ENCODE measurements at regions not wholly inside any gene's neighbourhood (a gene's known extent, or its start where the extent isn't known, plus 50 kb on each side); places are given as distances from the start of the nearest gene placed in this dataset.

DNA sequence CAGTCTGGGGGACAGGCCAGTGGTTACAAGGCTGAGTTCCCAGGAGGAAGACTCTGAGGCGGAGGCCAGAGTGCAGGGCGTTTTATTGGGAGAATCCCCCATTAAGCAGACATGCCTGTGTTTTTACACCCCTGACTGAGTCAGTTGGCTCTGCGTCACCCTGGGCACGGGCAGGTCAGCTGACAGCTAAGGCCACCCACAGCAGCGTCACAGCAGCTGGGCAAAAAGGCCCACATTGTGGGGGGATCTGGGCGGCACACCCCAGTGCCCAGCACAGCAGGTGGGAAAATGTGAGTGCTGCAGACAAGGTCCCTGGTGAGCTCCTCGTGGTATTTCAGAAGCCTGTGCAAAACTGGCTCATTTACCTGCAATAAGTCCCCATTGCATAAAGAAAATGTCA, 184.7 kb downstream of the AACS start:
- no peaks in the 10 kb centered on the region for H3F3A ChIP-seq (replicated peaks; ENCODE audit: low read depth)
- H3K4me1 ChIP-seq (ENCODE audit: insufficient read depth): peaks cover 24% of the 10 kb centered on the region
- no peak overlapping the region for H3K27ac ChIP-seq (ENCODE audit: low read depth)
- DNase-seq (ENCODE audit: low spot score) (no peak), ATAC-seq (no peak)
- H3K27me3 ChIP-seq (ENCODE audit: insufficient read depth): no peaks in the 10 kb centered on the region
- H3K27ac Mint-ChIP-seq: no peak overlapping the region
- H3K79me2 ChIP-seq (replicated peaks; ENCODE audit: insufficient read depth): peaks cover 59% of the 10 kb centered on the region
- H2AFZ ChIP-seq: no peak overlapping the region
- H3K4me2 ChIP-seq: no peak overlapping the region
- no peaks in the 10 kb centered on the region for H3K9me3 Mint-ChIP-seq
- no peak overlapping the region for H3K4me3 Mint-ChIP-seq
- TF ChIP-seq STAT1 (IDR thresholded peaks at IDR 0.05; ENCODE audit: unreplicated experiment) (no peak), JUNB (IDR thresholded peaks at IDR 0.05; ENCODE audit: unreplicated experiment) (no peak), POLR2AphosphoS5 (IDR thresholded peaks at IDR 0.05; ENCODE audit: low read depth) (no peak), CREB1 (CRISPR knock-in tag; IDR thresholded peaks at IDR 0.05; ENCODE audit: low read depth) (no peak), EZH2 (IDR thresholded peaks at IDR 0.05; ENCODE audit: low read depth, unreplicated experiment) (no peak), EZH2phosphoT487 (IDR thresholded peaks at IDR 0.05; ENCODE audit: unreplicated experiment) (no peak), ETS1 (IDR thresholded peaks at IDR 0.05) (no peak), NANOG (IDR thresholded peaks at IDR 0.05; ENCODE audit: borderline replicate concordance) (no peak), CTCF (conservative IDR thresholded peaks at IDR 0.05; ENCODE audit: low read depth in 2 of 2) (no peak), ZNF331 (CRISPR knock-in tag; IDR thresholded peaks at IDR 0.05; ENCODE audit: low read depth) (no peak), ZNF462 (CRISPR knock-in tag; IDR thresholded peaks at IDR 0.05) (no peak), ZNF114 (CRISPR knock-in tag; IDR thresholded peaks at IDR 0.05) (no peak), REST (IDR thresholded peaks at IDR 0.05; ENCODE audit: unreplicated experiment) (no peak)
- peaks cover 15% of the 10 kb centered on the region; the same call in 1 of the 2 replicates for H4K20me1 ChIP-seq (replicated peaks; ENCODE audit: insufficient read depth)
- H3K27me3 Mint-ChIP-seq (ENCODE audit: insufficient read depth, low read depth, poor library complexity): peaks cover 9% of the 10 kb centered on the region
- peaks cover 41% of the 10 kb centered on the region for H3K36me3 Mint-ChIP-seq (ENCODE audit: low read depth)
- no peak overlapping the region for H3K4me3 ChIP-seq
- H3K9me2 ChIP-seq (ENCODE audit: insufficient read depth): no peaks in the 10 kb centered on the region
- 0 out of 2 replicates have a peak, but pooled peaks cover 3% of the 10 kb centered on the region for H3K36me3 ChIP-seq (ENCODE audit: insufficient read depth)
- H3K4me1 Mint-ChIP-seq: peaks cover 51% of the 10 kb centered on the region
